Superior temporal gyrus (tissue), 1 donor: ENCODE measurements at regions not wholly inside any gene's neighbourhood (a gene's known extent, or its start where the extent isn't known, plus 50 kb on each side); places are given as distances from the start of the nearest gene placed in this dataset.

Experiments used
- DNase-seq: peaks from one replicate; pipeline ENCODE4 v3.0.0-alpha.2; 2016; ENCODE audit errors: extremely low spot score

- no peak for DNase-seq
These were observed 53.1 kb downstream of the ATXN3L start for GRCh38 chrX:13266641-13267345.

- no peak for DNase-seq
These were observed 54.2 kb downstream of the ATXN3L start for GRCh38 chrX:13265549-13266132.

- DNase-seq = no peak
These were observed 54.7 kb downstream of the ATXN3L start for GRCh38 chrX:13265111-13265510.

GRCh38 chrX:13263560-13264251, 56.1 kb downstream of the ATXN3L start:
- no peak for DNase-seq

GRCh38 chrX:13261348-13261747, 58.5 kb downstream of the ATXN3L start:
- DNase-seq = no peak

GRCh38 chrX:13260598-13260997, 59.3 kb downstream of the ATXN3L start:
- no peak for DNase-seq

- no peak for DNase-seq
These were observed 61.1 kb downstream of the ATXN3L start for GRCh38 chrX:13258725-13259124.

GRCh38 chrX:13258052-13258444, 61.8 kb downstream of the ATXN3L start:
- no peak for DNase-seq

- DNase-seq = no peak
These were observed 62.4 kb downstream of the ATXN3L start for GRCh38 chrX:13257223-13258051.

- DNase-seq = no peak
These were observed 63.2 kb downstream of the ATXN3L start for GRCh38 chrX:13256603-13257002.

GRCh38 chrX:13254870-13255269, 65.0 kb downstream of the ATXN3L start:
- no peak for DNase-seq

GRCh38 chrX:13254076-13254785, 65.6 kb downstream of the ATXN3L start:
- DNase-seq = no peak

GRCh38 chrX:13253223-13253622, 66.6 kb downstream of the ATXN3L start:
- DNase-seq = no peak

GRCh38 chrX:13252726-13253125, 67.1 kb downstream of the ATXN3L start:
- DNase-seq = no peak

GRCh38 chrX:13250826-13251580, 68.8 kb downstream of the ATXN3L start:
- DNase-seq = peak; percentile 14

GRCh38 chrX:13248867-13249486, 70.9 kb downstream of the ATXN3L start:
- DNase-seq = no peak

- no peak for DNase-seq
These were observed 80.6 kb downstream of the ATXN3L start for GRCh38 chrX:13239272-13239671.

- no peak for DNase-seq
These were observed 83.9 kb downstream of the ATXN3L start for GRCh38 chrX:13235930-13236329.

GRCh38 chrX:13232484-13232883, 87.4 kb downstream of the ATXN3L start:
- no peak for DNase-seq

- no peak for DNase-seq
These were observed 93.6 kb downstream of the ATXN3L start for GRCh38 chrX:13226214-13226613.
